NCI-H526 (cell line): ENCODE measurements at regions not wholly inside any gene's neighbourhood (a gene's known extent, or its start where the extent isn't known, plus 50 kb on each side); places are given as distances from the start of the nearest gene placed in this dataset.
A peak's percentile ranks its signal among the peaks of the same experiment; 100 is the strongest.
"Not testable (repeated sequence)": the region's sequence is repeated elsewhere in the genome, so short reads cannot be mapped to it uniquely, and the experiment has no call there.

Source experiments
- DNase-seq, 2 experiments: peaks; one replicate each; lab custom pipeline; 2025; lab: John Stamatoyannopoulos, UW

GRCh38 chr2:43146083-43146482, 80.3 kb downstream of the ZFP36L2 start:
- DNase-seq = no peak

- DNase-seq = no peak
Observed at GRCh38 chr2:43144263-43144662, 82.1 kb downstream of the ZFP36L2 start.

- no peak for DNase-seq
Observed at GRCh38 chr2:43143756-43144155, 82.7 kb downstream of the ZFP36L2 start.

DNA sequence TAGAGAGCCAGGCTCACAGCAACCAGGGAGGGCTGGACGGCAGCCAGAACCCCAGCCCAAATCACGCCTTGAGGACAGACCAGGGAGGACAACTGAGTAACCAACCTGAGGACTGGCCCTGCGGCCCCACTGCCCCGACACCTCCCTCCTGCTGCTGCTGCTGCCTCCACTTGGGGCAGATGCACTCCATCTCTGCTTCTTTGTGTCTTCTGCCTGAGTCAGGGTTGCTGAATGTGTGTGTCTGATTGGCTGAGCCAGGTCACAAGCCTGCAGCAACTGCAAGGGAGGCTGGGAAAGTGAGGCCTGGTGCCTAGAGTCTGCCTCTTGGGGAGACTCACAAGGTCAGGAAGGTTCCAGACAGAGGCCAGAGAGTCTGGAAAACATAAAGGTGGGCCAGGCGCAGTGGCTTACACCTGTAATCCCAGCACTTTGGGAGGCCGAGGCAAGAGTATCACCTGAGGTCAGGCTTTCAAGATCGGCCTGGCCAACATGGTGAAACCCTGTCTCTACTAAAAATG, 83.4 kb downstream of the ZFP36L2 start:
- no peak for DNase-seq

GRCh38 chr2:43141636-43142151, 84.7 kb downstream of the ZFP36L2 start:
- DNase-seq = not testable (repeated sequence)

- DNase-seq = no peak
Observed at GRCh38 chr2:43139996-43140621, 86.3 kb downstream of the ZFP36L2 start.

DNA sequence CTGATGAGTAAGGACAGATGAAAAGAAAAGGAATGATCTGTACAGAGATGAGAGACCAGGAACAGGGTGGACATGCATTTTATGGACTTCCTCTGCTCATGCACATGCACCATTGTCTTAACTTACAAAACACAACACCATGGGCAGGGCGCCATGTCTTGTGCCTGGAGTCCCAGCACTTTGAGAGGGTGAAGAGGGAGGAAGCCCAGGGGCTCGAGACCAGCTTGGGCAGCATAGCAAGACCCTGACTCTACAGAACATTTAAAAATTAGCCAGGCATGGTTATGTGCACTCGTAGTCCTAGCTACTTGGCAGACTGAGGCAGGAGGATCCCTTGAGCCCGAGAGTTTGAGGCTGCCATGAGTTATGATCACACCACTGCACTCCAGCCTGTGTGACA, 86.9 kb downstream of the ZFP36L2 start:
- DNase-seq = no peak

DNA sequence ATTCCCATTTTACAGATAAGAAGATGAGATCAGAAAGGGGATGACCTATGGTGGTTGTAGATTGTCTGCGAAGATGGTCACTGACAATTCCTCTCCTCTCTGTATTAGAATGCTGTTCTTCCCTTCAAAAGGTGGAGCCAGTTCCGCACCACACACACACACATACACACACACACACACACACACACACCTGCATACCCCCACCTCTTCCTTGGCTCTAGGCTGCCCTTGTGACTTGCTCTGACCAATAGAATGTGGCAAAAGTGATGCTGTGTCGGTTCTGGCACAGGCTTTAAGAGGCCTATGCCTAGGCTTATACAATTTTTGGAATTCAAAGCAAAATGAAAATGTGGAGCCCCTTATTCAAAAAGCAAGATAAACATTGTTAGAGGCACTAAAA, 88.0 kb downstream of the ZFP36L2 start:
- no peak for DNase-seq

- no peak for DNase-seq
Observed at GRCh38 chr2:43136876-43137275, 89.5 kb downstream of the ZFP36L2 start.

DNA sequence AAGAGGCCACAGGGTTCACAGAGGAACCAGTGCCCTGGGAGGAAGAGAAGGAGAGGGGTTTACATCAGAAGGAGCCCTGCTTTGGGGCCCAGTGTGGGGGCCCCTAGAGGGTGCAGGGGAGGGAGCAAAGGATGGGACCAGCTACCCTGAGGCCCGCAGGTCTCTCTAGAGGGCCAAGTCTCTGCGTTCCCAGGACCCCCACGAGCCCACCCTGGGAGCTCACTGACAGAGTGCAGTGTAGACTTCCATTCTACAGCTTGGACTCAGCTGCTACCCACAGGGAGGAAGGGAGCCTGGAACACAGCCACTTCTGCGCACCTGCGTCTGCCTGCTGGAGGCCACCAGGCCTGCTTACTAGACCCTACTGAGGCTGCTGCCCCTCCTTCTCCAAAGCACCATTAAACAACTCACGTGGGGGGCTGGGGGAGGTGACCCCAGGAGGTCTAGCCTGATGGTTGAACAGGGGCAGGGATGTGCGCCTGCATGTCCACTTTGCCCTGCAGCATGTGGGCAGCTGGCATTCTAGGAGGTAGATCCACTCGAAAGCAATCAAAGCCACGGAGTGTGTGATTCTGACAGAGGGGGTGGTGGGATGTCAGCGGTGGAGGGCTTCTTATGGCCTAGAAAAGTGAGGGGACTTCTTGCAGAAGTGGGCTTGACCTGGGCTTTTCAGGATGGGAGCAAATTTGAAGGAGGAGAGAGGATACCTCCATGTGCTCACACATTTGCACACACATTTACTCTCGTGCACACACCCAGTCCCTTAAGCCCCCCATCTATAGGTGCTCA, 90.2 kb downstream of the ZFP36L2 start:
- DNase-seq = no peak

GRCh38 chr2:43135583-43135982, 90.8 kb downstream of the ZFP36L2 start:
- no peak for DNase-seq

DNA sequence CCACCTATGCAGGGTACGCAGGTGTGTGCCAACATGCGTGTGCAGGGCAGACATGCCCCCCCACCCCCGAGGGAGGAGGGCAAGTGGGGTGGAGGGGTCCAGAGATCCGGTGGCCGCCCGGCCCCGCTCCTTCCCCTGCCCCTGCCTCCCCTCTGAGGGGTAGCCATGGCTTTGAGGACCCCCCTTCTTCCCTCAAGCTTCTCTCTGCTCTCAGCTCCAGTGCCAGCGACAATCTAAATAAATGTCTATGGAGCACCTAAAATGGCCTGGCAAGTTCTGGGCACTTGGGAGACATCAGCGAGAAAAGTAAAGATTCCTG, 91.9 kb downstream of the ZFP36L2 start:
- no peak for DNase-seq

GRCh38 chr2:43133708-43134570, 92.5 kb downstream of the ZFP36L2 start:
- DNase-seq = no peak

DNA sequence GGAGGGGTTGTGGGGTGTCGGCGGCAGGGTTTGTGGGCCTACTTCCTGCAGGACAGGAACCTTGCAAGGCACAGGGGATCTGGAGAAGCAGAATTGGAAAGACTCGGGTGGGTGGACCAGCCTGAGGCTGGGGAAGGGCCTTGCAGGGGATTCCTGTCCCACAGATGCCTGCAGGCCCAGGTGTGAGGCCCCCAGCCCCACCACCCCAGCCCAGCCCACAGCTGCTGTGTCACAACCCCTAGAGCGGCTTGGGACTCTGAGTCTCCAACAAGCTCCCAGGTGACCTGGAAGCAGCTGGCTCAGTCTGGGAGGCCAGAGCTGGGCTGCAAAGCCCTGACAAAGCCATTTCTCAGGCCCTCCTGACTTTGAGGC, 93.1 kb downstream of the ZFP36L2 start:
- no peak for DNase-seq

DNA sequence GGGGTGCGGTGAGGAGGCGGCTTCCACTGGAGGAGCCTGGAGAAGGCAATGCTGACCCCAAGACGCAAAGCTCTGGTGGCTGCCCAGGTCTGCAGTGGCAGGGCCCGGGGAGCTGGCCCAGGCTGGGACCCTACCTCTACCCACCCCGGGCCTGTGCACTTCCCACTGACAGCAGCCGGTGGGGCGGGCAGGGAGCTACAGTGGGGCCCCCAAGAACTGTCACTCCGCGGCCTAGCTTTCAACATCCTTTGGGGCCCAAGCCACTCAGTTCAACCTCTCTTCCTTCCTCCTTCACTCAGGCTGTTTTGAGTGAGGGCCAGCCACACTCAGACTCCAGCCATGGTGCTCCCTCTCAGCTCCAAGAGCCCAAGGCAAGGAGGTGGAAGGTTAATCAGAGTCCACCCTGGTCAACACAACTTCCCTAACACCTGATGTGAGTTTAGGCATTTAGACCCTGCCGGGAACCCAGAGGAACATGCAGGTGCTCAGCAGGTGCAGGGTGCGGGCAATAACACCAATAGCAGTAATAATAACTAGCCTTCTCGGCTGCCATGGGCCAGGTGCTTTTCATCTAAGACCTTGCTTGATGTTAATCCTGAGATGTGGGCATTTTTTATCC, 93.6 kb downstream of the ZFP36L2 start:
- DNase-seq = no peak

DNA sequence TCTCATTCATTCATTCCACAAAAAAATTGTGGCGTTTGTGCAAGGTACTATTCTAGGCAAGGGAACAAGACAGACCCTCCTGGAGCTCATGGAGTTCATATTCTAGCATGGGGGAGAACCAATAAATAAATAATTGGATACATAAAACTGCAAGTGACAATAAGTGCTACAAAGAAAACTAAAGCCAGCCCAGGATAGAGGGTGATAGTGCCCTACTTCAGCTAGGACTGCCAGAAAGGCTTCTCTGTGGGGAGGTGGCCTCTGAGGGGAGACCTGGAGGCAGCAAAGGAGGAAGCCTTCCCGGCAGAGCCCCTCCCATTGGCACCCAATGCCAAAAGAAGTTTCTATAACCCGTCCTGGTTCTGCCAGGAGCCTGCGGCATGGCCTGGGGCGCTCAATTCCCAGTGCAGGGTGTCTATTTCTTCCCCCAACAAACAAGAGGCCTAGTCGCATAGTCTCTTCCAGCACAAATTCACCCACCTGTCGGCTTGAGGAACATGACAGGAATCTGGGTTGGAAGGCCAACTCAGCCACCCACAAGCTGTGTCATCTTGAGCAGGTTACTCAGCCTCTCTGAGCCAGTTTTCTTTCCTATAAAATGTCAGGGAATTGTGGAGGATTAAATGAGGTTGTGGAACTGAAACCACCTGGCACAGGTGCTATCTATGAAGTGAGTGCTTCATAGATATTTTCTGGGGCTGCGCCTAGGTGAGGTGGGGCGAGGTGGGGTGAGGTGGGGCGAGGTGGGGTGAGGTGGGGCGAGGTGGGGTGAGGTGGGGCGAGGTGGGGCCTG, 94.3 kb downstream of the ZFP36L2 start:
- DNase-seq = no peak

DNA sequence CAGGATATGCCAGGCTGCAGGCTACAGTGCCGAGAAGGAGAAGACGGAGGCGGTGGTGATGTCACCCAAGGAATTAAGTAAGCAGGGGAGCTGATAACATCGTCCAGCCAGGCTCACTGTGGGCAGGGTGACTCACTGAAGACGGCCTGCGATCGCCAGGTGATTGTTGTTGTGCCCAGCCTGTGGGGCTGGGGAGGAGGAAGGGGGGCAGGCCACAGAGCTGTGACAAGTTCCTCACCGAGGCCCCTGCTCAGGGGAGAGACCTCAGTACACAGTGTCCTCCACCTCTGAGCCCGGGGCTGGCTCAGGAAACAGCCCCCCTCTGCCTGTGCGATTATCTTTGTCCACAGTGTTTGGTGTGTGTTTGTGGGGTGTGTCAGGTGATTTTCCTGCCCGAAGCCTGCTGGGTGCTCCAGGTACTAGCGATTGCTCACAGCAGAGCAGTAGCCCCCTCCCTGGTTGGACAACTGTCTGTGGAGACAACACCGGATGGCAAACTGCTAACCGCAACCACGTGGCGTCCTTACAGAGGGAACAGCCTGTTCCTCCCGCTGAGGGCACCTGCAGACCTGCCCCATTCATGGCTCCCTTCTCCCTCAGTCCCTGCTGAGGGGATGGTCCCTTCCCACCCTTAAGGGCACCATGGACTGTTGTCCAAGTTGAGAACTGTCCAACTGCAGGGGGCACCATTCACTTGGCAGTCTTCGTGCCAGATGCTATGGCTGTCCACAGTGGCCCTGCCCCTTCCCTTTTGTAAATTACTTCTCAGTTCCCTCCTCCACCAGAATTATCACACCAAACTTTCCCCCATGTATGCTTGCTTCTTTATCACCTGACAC, 95.1 kb downstream of the ZFP36L2 start:
- DNase-seq = peak; percentile 50 to 78

DNA sequence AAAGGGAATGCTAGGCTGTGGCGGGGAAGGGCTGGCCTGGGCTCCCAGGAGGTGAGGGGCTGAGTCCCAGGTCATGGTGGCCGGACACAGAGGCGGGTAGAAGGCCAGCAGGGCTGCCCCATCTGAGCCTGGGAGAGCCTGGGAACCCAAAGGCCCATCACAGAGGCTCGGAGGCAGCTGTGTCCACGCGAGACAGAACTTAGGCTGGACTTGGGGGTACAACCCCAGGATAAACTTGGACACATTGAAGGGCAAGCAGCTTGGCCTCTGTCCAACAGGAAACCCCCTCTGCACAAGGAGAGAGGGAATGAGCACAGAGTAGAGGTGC, 95.9 kb downstream of the ZFP36L2 start:
- no peak for DNase-seq

DNA sequence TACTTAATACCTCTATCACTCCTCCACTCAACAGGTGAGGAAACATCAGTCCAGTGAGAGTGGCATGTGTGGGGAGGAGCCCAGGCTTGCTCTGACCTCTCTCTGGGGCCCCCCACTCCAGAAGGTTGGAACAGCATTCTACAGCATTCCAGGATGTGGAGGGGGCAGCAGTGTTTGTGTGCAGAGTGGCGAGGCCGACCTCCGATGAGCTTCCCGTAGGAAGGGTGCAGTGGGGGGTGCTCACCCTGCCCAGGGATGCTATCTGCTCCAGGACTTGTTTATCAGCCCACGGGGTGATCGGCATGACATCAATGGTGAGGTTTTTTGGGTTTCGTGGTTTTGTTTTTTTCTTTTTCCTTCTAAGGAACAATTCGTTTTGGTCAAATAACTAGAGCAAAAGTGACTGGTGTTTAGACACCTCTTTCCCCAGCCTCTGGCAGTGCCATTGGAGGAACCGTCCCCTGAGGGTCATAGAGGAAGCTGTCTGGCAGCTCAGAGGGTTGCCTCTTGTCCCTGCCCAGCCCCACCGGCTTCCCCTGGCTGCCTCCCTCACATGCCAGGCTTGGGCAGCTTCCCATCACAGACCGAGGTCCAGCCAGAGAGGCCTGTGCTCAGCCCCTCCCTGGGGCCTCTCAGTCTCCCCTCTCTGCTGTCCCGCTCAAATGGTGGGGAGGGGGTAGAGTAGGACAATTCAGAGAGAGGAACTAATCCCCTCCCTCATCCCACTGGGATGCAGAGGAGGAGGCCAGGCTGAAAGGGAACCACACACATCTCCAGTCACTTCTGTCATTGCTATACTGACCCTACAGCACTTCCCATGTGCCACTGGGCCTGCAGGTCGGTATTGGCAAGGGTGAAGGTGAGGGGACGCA, 96.5 kb downstream of the ZFP36L2 start:
- no peak for DNase-seq

DNA sequence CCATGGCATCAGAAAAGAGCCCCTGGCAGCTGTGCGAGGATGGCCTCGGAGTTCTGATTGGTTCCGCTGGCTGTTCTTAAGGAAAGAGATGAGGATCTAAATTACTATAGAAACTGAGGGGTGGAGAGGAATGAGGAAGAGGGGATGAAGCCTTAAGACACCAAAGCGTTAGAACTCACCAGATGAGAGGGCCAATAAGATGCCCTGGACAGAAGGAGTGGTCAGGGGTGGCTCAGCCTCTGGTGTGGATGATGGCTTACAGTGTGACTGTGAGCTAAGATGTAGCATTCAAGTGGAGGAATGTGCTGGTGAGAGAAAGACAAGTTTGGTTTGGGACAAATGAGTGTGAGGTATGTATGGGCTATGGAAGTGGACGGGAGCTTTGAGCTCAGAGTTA, 97.8 kb downstream of the ZFP36L2 start:
- no peak for DNase-seq
